ENCODE measurements at regions not wholly inside any gene's neighbourhood (a gene's known extent, or its start where the extent isn't known, plus 50 kb on each side); places are given as distances from the start of the nearest gene placed in this dataset.

- intact Hi-C loops (cut with DNase I): loop anchor here in 1 of 2 donors (10.0 kb wide), 1 partner anchor 230 kb away; no protein-coding TSS in a partner anchor
- ATAC-seq (peak; percentile 56 to 71), DNase-seq (peak; percentile 38)
These were observed 105.3 kb upstream of the HSD17B12 start for GRCh38 chr11:43574949-43575912.

GRCh38 chr11:43575913-43576310 is 104.6 kb upstream of the HSD17B12 start:
- DNase-seq (no peak), ATAC-seq (no peak)
- intact Hi-C loops (cut with DNase I): loop anchor here in 1 of 2 donors (10.0 kb wide), 1 partner anchor 229 kb away; no protein-coding TSS in a partner anchor

DNA sequence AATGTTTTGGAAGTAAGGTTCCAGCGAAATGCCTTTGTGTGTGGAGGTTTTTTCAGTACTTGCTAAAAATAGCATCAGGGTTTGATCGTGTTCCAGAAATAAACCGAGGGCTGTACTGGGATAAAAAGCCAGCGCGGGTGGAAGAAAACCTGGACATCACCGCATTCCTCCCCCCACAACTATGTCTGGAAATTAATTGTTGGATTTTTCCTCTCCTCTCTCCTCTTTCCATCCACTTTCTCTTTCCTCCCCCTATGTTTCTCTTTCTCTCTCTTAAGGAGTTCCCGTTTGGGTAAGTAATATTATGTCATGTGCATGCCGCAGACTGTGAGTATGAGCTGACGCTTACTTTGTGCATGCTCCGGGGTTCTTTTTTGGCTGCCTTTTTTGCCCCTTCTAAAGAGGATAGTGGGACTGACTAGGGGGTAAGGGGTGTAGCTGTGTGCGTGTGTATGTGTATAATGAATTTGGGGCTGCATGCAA is 104.2 kb upstream of the HSD17B12 start:
- no peak for ATAC-seq
- DNase-seq: no peak
- intact Hi-C loops (cut with DNase I): loop anchor here in 1 of 2 donors (10.0 kb wide), 1 partner anchor 228 kb away; no protein-coding TSS in a partner anchor

GRCh38 chr11:43576803-43577521 is 103.6 kb upstream of the HSD17B12 start:
- peak; percentile 38 to 46 for ATAC-seq
- intact Hi-C loops (cut with DNase I): loop anchor here in 1 of 2 donors (10.0 kb wide), 1 partner anchor 228 kb away; no protein-coding TSS in a partner anchor
- DNase-seq: peak; percentile 56

DNA sequence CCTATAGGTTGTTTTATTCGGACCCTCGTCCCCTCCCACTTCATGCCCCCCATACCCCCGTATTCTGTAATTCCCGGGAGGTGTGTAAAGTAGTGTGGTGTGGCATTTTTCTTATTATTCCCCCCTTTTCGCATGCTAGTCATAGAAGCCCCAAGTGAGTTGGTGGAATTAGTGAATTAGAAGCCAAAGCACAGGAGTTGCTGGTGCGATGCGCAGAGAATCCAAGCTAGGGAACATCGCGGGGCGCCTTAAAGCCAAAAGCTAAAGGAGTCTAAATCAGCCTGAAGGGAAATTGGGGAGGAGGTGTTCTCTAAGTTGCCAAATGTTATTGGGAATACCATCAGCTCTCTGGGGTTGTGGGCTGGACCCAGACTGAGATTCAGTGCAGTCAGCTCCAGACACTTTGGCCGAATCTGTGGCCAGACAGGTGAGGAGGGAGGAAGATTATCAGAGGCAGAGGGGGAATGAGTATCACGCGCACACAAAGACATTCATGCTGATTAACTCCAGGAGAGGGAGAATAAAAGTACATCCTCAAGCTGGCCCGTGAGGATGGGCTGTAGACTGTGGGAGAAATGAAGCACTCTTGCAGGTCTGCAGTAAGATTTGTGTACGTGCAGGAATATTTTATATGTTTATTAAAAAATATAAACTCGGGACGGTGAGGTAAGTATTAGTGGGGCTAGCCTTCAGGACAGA is 102.8 kb upstream of the HSD17B12 start:
- no peak for DNase-seq
- no peak for ATAC-seq
- intact Hi-C loops (cut with DNase I): loop anchor here in 1 of 2 donors (10.0 kb wide), 1 partner anchor 227 kb away; no protein-coding TSS in a partner anchor

- intact Hi-C loops (cut with DNase I): loop anchor here in 1 of 2 donors (10.0 kb wide), 1 partner anchor 226 kb away; no protein-coding TSS in a partner anchor
- ATAC-seq (no peak), DNase-seq (no peak)
These were observed 102.0 kb upstream of the HSD17B12 start for GRCh38 chr11:43578346-43579170.

- intact Hi-C loops (cut with DNase I): loop anchor here in 1 of 2 donors (10.0 kb wide), 1 partner anchor 225 kb away; no protein-coding TSS in a partner anchor
- no peak for DNase-seq
- peak in 1 of 2 donors; percentile 11 for ATAC-seq
These were observed 101.2 kb upstream of the HSD17B12 start for GRCh38 chr11:43579171-43579918.

GRCh38 chr11:43579919-43580276 is 100.6 kb upstream of the HSD17B12 start:
- no peak for ATAC-seq
- intact Hi-C loops (cut with DNase I): loop anchor here (10.0 kb wide), 1 partner anchor 225 kb away; no protein-coding TSS in a partner anchor
- no peak for DNase-seq

- no peak for ATAC-seq
- no peak for DNase-seq
- intact Hi-C loops (cut with DNase I): loop anchor here in 1 of 2 donors (10.0 kb wide), 1 partner anchor 224 kb away; no protein-coding TSS in a partner anchor
These were observed 99.7 kb upstream of the HSD17B12 start for GRCh38 chr11:43580735-43581369.

GRCh38 chr11:43581370-43582023 is 99.0 kb upstream of the HSD17B12 start:
- DNase-seq: no peak
- no peak for ATAC-seq
- intact Hi-C loops (cut with DNase I): loop anchor here in 1 of 2 donors (10.0 kb wide), 1 partner anchor 223 kb away; no protein-coding TSS in a partner anchor

DNA sequence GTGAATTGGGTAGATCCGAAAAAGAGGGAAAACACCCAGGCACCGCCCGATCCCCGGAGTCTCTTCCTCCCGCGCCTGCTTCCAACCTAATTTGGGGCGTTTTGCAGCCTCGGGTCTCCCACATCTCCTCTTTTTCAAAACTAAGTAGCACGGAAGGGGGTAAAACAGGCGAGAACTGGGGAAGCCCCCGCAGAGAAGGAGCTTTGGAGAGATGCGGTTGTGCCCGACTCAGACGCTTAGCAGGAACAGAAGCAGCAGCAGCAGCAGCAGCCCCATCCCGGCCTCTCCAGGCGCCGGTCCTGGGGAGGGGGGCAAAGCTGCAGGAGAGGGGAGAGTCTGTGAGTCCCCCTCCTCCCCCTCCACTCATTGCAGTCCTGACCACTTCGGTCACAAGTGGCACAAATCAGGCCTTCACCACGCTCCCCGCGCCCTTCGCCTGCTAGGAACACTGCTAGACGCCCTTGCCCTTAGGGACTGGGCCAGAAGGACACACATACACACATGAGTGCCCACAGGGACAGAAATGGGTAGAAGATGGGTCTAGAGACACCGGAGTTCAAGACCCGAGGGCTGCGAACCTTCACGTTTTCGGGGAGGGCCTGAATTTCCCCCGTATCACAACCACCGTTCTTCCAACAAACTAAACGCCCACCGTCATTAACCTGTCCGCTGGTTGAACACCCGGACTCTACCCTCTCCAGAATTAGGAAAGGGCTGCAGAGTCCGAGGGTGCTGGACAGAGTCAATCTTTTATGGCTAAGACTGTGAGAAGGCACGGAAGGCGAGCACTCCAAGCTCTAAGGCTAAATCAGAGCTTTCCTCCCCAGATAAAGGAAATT is 98.3 kb upstream of the HSD17B12 start:
- DNase-seq (no peak), ATAC-seq (no peak)
- intact Hi-C loops (cut with DNase I): loop anchor here in 1 of 2 donors (10.0 kb wide), 1 partner anchor 223 kb away; no protein-coding TSS in a partner anchor

- DNase-seq: no peak
- no peak for ATAC-seq
- intact Hi-C loops (cut with DNase I): loop anchor here in 1 of 2 donors (10.0 kb wide), 1 partner anchor 222 kb away; no protein-coding TSS in a partner anchor
These were observed 97.6 kb upstream of the HSD17B12 start for GRCh38 chr11:43582863-43583462.

GRCh38 chr11:43583548-43583947 is 97.0 kb upstream of the HSD17B12 start:
- intact Hi-C loops (cut with DNase I): loop anchor here in 1 of 2 donors (10.0 kb wide), 1 partner anchor 221 kb away; no protein-coding TSS in a partner anchor
- DNase-seq: no peak

DNA sequence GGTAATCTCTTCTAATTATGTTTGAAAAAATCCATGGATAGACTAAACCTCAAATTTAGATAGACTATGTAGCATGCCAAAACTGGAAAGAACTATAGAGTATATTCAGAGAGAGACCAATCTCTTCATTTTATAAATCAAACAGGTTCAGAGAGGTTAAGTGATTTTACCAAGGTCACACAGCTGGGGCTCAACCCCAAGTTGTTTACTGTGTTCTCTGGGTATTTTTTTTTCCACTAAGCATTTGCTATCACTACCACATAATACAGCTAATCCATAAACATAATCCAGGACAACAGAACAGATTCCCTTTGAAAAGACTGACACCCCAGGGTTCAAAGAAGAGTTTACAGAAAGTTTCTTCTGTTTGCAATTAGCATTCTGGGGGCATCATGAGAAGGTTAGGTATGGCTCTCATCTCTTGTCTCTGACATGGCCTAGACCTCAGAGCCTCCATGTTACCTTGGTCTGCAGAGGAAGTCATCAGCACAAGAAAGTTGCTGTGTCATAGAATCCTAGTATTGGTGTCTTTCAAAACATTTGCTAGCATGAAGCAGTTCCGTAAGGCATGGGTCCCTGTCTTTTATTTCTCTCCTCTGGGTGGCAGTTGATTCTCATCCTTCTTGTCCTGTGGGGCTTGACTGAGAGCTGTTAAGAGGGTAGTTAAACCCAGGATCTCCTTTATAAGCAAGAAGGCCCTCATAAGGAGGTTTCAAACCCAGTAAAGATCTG is 94.5 kb upstream of the HSD17B12 start:
- no peak for DNase-seq
- no peak for ATAC-seq
- intact Hi-C loops (cut with DNase I): loop anchor here in 1 of 2 donors (10.0 kb wide), 1 partner anchor 219 kb away; no protein-coding TSS in a partner anchor

More at GRCh38 chr11:43583548-43583947, 97.0 kb upstream of the HSD17B12 start:
- ATAC-seq: no peak
